Mesothelial cell of epicardium (in vitro differentiated cells): ENCODE measurements at regions not wholly inside any gene's neighbourhood (a gene's known extent, or its start where the extent isn't known, plus 50 kb on each side); places are given as distances from the start of the nearest gene placed in this dataset.

Experiments used
- DNase-seq, 2 experiments: peaks; one replicate each; pipeline ENCODE4 v3.0.0; 2021; ENCODE audit warnings: low spot score in 2 of 2; ENCODE audit not compliant: unreplicated experiment in 2 of 2
- H3K27ac Mint-ChIP-seq: 2 replicates; pipeline ENCODE4 v1.8.0; 2021; ENCODE audit warnings: mixed read lengths
- H3K27me3 Mint-ChIP-seq: 2 replicates; pipeline ENCODE4 v1.8.0; 2021; ENCODE audit warnings: low read depth, mixed read lengths
- H3K36me3 Mint-ChIP-seq: 2 replicates; pipeline ENCODE4 v1.8.0; 2021; ENCODE audit warnings: mixed read lengths
- H3K4me1 Mint-ChIP-seq: 2 replicates; pipeline ENCODE4 v1.8.0; 2021; ENCODE audit warnings: mixed read lengths
- H3K4me3 Mint-ChIP-seq: 2 replicates; pipeline ENCODE4 v1.8.0; 2021; ENCODE audit warnings: mild to moderate bottlenecking, moderate library complexity, mixed read lengths
- H3K9me3 Mint-ChIP-seq: 2 replicates; pipeline ENCODE4 v1.8.0; 2021; ENCODE audit warnings: mixed read lengths
- TF ChIP-seq, protein P1 (sequence below): fragments of 200-600 bp; sonication (generic); IDR thresholded peaks from one replicate; pipeline ENCODE4 v1.5.0; 2021; ENCODE audit warnings: antibody characterized with exemption; ENCODE audit not compliant: unreplicated experiment

DNA sequence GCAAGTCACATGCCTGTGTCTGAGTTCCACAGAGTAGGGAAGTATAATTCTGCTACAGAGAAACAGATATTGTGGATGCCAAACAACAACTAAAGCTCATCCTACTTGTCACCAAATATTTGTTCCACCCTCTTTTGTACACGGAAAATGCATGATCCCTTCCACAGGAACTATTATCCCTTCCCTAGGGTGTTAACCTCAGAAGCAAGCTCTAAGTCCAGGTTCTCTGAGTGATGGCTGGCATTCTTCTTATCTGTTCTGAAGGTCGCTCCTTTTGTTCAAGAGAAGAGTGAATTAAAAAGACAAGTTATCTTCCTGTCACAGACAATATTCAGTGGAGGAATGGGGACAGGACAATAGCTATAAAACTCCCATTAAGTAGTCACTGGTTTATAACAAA, 460.1 kb upstream of the GCFC2 start:
- peaks cover 2% of the 10 kb centered on the region for H3K36me3 Mint-ChIP-seq
- TF ChIP-seq, protein P1, sequence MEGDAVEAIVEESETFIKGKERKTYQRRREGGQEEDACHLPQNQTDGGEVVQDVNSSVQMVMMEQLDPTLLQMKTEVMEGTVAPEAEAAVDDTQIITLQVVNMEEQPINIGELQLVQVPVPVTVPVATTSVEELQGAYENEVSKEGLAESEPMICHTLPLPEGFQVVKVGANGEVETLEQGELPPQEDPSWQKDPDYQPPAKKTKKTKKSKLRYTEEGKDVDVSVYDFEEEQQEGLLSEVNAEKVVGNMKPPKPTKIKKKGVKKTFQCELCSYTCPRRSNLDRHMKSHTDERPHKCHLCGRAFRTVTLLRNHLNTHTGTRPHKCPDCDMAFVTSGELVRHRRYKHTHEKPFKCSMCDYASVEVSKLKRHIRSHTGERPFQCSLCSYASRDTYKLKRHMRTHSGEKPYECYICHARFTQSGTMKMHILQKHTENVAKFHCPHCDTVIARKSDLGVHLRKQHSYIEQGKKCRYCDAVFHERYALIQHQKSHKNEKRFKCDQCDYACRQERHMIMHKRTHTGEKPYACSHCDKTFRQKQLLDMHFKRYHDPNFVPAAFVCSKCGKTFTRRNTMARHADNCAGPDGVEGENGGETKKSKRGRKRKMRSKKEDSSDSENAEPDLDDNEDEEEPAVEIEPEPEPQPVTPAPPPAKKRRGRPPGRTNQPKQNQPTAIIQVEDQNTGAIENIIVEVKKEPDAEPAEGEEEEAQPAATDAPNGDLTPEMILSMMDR, result no peak
- DNase-seq, result no peak
- H3K27me3 Mint-ChIP-seq, result no peaks in the 10 kb centered on the region
- H3K27ac Mint-ChIP-seq, result no peak overlapping the region
- no peaks in the 10 kb centered on the region for H3K4me1 Mint-ChIP-seq
- H3K9me3 Mint-ChIP-seq, result peaks cover 37% of the 10 kb centered on the region
- H3K4me3 Mint-ChIP-seq, result no peak overlapping the region

DNA sequence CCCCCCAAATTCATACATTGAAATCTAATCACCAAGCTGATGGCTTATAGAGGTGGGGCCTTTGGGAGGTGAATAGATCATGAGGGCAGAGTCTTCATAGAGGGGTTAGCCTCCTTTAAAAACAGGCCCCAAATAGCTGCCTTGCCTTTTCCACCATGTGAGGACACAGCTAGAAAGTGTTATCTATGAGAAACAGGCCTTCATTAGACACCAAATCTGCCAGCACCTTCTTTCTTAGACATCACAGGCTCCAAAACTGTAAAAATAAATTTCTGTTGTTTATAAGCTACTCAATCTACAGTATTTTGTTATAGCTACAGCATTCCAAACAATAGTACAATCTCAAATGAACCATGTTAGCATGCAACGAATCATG, 459.3 kb upstream of the GCFC2 start:
- H3K36me3 Mint-ChIP-seq, result peaks cover 2% of the 10 kb centered on the region
- peaks cover 30% of the 10 kb centered on the region for H3K9me3 Mint-ChIP-seq
- TF ChIP-seq, protein P1, result no peak
- H3K4me3 Mint-ChIP-seq, result no peak overlapping the region
- H3K27me3 Mint-ChIP-seq, result no peaks in the 10 kb centered on the region
- no peak overlapping the region for H3K27ac Mint-ChIP-seq
- DNase-seq, result no peak
- no peaks in the 10 kb centered on the region for H3K4me1 Mint-ChIP-seq

DNA sequence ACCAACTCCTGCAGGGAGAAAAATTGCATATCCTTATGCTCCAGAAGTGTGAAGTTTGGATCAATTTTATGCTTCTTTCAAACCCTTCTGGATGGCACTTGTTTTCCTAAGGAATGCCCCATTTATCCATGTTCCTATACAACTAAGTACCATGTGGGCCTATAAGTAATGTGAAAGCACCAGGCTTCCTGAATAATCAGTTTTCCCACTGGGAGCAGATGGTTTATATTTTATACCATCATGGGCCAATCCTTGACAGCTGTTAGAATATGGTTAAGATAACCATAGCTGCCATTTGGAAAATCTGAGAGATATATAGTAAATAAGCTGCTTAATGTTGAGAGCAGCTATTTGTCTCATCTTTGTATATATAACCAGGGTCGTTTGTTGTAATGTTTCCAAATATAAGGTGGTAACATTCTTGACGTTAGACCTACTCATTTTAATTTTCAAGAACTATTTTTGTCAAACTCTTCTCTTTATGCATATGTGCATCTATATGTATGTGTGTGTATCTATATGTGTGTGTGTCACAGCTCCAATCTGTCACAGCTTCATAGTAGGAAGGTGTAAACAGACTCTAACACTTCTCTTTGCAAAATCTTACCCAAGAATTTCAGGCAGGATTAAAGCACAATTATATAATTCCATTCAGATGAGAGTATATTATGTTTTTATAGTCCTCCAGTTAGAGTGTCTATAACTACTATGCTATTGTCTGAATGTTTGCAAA, 458.7 kb upstream of the GCFC2 start:
- H3K9me3 Mint-ChIP-seq, result peaks cover 26% of the 10 kb centered on the region
- H3K27me3 Mint-ChIP-seq, result no peaks in the 10 kb centered on the region
- no peak overlapping the region for H3K27ac Mint-ChIP-seq
- H3K4me3 Mint-ChIP-seq, result no peak overlapping the region
- TF ChIP-seq, protein P1, result no peak
- DNase-seq, result no peak
- peaks cover 2% of the 10 kb centered on the region for H3K36me3 Mint-ChIP-seq
- H3K4me1 Mint-ChIP-seq, result no peaks in the 10 kb centered on the region

DNA sequence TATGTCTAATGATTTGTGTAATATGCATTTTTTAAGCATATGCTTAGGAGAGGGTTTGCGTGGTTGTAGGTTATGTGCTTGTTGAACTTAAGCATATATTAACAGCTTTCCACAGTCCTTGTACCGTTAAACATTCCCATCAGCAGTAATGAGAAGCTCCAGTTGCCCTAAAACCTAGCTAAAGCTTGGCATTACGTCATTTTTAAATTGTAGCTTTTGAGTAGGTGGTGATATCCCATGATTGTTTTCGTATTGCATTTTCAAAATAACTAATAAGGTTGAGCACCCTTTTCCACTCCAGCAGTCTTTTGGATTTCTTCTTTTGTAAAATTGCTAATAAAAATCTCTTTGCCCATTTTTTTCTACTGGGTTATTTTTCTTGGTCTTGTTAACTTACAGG, 453.1 kb upstream of the GCFC2 start:
- Mint-ChIP-seq H3K27me3 (no peaks in the 10 kb centered on the region), H3K27ac (no peak overlapping the region), H3K4me3 (no peak overlapping the region), H3K9me3 (no peaks in the 10 kb centered on the region), H3K4me1 (no peaks in the 10 kb centered on the region), H3K36me3 (no peaks in the 10 kb centered on the region)
- no peak for DNase-seq
- TF ChIP-seq, protein P1, result no peak

DNA sequence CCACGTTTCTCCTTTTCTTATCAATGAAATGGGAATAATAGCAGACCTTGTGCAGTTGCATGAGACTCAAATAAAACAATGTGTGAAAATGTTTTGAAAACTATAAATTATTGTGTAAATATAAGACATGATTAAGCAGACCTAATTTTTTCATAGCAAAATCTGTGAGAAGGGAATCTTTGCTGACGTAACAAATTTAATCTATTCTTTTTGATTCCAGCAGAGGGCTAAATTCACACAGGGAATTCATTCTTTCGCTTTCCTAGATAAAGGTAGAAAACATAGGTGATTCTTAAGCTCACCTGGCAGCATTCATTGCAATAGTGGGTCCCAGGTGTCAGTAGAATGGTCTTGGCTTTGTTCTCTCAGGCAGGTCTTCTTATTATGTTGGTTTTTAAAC, 450.0 kb upstream of the GCFC2 start:
- Mint-ChIP-seq H3K36me3 (no peaks in the 10 kb centered on the region), H3K4me1 (no peaks in the 10 kb centered on the region), H3K9me3 (no peaks in the 10 kb centered on the region), H3K27me3 (no peaks in the 10 kb centered on the region), H3K4me3 (no peak overlapping the region), H3K27ac (no peak overlapping the region)
- DNase-seq, result no peak
- TF ChIP-seq, protein P1, result no peak
